Testis (tissue), 2 donors: ENCODE measurements at regions not wholly inside any gene's neighbourhood (a gene's known extent, or its start where the extent isn't known, plus 50 kb on each side); places are given as distances from the start of the nearest gene placed in this dataset.

ENCODE experiments used
- CTCF ChIP-seq, 3 experiments: fragments of 450-650 bp in 2 of 3; fragments of 200-600 bp in 1 of 3; sonication (generic) in 1 of 3; IDR thresholded peaks; one replicate each; pipeline ENCODE4 v1.5.1; 2016 to 2019; ENCODE audit warnings: antibody characterized with exemption in 3 of 3, mild to moderate bottlenecking in 2 of 3, moderate library complexity in 1 of 3
- POLR2A ChIP-seq: fragments of 450-650 bp; IDR thresholded peaks from one replicate; pipeline ENCODE4 v1.6.1; 2017; ENCODE audit warnings: antibody characterized with exemption, mild to moderate bottlenecking, moderate library complexity

- TF ChIP-seq CTCF (IDR thresholded peaks at IDR 0.05) (no peak), POLR2A (no peak)
These were observed 163.9 kb upstream of the THUMPD2 start for GRCh38 chr2:39942950-39943349.
